Chondrocyte (in vitro differentiated cells): ENCODE measurements at regions not wholly inside any gene's neighbourhood (a gene's known extent, or its start where the extent isn't known, plus 50 kb on each side); places are given as distances from the start of the nearest gene placed in this dataset.
"Not testable (repeated sequence)": the region's sequence is repeated elsewhere in the genome, so short reads cannot be mapped to it uniquely, and the experiment has no call there.

Source experiments
- DNase-seq: peaks from one replicate; pipeline ENCODE4 v3.0.0; 2021; ENCODE audit warnings: mixed read lengths, low spot score
- H3K27ac Mint-ChIP-seq: one replicate; pipeline ENCODE4 v1.8.0; 2021; ENCODE audit warnings: mild to moderate bottlenecking, moderate library complexity, mixed read lengths; ENCODE audit not compliant: unreplicated experiment
- H3K27me3 Mint-ChIP-seq: 2 replicates; pipeline ENCODE4 v1.8.0; 2021; ENCODE audit warnings: low read depth, mixed read lengths
- H3K36me3 Mint-ChIP-seq: 2 replicates; pipeline ENCODE4 v1.8.0; 2021; ENCODE audit warnings: low read depth, mixed read lengths
- H3K4me1 Mint-ChIP-seq: 2 replicates; pipeline ENCODE4 v1.8.0; 2021; ENCODE audit warnings: low read depth, mild to moderate bottlenecking, mixed read lengths
- H3K4me3 Mint-ChIP-seq: one replicate; pipeline ENCODE4 v1.8.0; 2021; ENCODE audit warnings: mild to moderate bottlenecking, moderate library complexity, mixed read lengths; ENCODE audit not compliant: unreplicated experiment
- H3K9me3 Mint-ChIP-seq: 2 replicates; pipeline ENCODE4 v1.8.0; 2021; ENCODE audit warnings: low read depth, mixed read lengths
- TF ChIP-seq, protein P1 (sequence below): fragments of 200-600 bp; sonication (generic); IDR thresholded peaks from 2 replicates; pipeline ENCODE4 v1.5.0; 2021; ENCODE audit warnings: antibody characterized with exemption, mild to moderate bottlenecking, moderate library complexity

DNA sequence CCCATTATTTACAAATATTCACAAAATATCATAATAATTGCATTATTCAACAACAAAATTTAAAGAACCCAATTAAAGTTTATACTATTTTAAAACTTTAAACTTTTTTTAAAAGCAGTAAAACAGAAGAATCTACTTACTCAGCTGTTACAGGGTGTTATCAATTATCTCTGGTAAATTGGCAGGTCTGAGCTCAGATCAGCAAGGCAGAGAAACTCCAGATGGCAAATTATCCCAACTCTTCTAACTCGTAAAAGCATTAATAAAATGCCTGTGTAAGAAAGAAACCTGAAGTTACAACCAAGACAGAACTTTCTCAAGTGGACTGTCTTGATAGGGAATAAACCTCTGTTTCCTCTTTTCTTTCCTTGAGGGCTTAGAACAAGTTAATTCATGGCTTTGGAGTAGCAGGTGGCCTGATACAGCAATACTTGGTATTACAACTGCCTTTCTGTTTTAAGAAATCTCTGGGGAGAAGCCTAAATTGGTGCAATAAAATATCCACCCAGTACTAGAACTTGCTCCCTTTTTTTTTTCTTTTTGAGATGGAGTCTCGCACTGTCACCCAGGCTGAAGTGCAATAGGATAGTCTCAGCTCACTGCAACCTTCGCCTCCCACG, 275.3 kb upstream of the MKLN1 start:
- Mint-ChIP-seq H3K4me1 (peaks cover 3% of the 10 kb centered on the region), H3K27ac (no peak overlapping the region), H3K36me3 (peaks cover 8% of the 10 kb centered on the region), H3K9me3 (no peaks in the 10 kb centered on the region), H3K4me3 (no peak overlapping the region), H3K27me3 (no peaks in the 10 kb centered on the region)
- DNase-seq, result no peak
- TF ChIP-seq, protein P1, sequence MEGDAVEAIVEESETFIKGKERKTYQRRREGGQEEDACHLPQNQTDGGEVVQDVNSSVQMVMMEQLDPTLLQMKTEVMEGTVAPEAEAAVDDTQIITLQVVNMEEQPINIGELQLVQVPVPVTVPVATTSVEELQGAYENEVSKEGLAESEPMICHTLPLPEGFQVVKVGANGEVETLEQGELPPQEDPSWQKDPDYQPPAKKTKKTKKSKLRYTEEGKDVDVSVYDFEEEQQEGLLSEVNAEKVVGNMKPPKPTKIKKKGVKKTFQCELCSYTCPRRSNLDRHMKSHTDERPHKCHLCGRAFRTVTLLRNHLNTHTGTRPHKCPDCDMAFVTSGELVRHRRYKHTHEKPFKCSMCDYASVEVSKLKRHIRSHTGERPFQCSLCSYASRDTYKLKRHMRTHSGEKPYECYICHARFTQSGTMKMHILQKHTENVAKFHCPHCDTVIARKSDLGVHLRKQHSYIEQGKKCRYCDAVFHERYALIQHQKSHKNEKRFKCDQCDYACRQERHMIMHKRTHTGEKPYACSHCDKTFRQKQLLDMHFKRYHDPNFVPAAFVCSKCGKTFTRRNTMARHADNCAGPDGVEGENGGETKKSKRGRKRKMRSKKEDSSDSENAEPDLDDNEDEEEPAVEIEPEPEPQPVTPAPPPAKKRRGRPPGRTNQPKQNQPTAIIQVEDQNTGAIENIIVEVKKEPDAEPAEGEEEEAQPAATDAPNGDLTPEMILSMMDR, result no peak

DNA sequence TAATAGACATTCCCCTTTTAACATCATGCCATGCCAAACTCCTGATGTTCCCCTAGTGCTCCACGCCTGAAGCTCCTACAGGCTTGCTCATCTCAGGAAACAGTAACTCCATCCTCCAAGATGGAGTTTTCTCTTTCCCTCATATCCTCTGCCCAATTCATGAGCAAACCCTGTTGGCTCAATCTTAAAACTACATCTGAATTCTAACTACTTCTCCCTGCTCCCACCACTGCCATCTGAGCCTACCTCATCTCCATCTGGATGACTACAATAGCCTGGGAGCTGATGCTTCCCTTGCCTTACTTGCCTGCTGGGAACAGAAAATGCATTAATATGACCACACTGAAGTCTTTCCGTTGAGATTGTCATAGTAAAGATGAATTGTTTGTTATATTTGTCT, 271.7 kb upstream of the MKLN1 start:
- TF ChIP-seq, protein P1, result no peak
- DNase-seq, result no peak
- peaks cover 3% of the 10 kb centered on the region for H3K4me1 Mint-ChIP-seq

DNA sequence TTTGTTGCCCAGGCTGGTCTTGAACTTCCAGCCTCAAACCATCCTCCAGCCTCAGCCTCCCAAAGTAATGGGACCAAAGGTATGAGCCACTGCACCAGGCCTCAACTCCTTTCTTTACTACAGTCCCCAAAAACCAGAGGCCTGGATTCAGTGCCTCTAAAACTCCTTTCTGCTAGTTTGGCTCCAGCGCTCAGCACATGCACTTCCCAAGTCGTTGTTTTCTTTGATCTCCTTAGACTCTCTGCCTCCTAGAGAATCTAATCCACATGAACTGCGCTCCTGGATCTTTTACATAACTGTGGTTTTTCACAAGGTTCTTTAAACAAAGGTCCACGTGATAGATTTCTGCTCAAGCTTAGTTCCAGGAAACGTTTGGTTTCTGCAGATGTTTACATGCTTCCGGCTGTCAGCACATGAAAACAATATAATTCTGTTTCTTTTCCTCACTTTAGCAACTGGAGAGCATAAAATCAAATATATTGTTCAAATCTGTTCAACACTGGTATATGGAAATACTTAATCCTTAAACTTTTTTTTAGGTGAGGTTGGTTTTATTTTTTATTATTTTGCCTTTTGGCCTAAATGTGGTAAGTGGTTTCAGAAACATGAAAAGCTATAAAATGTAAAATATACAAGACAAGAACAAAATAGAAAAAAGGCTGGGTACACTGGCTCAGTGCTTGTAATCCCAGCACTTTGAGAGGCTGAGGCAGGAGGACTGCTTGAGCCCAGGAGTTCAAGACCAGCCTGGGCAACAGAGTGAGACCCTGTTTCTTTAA, 270.5 kb upstream of the MKLN1 start:
- Mint-ChIP-seq H3K4me1 (peaks cover 3% of the 10 kb centered on the region), H3K27me3 (no peaks in the 10 kb centered on the region), H3K36me3 (peaks cover 2% of the 10 kb centered on the region)

More for the DNA sequence above, 271.7 kb upstream of the MKLN1 start:
- Mint-ChIP-seq H3K4me3 (no peak overlapping the region), H3K9me3 (no peaks in the 10 kb centered on the region), H3K27ac (no peak overlapping the region), H3K36me3 (peaks cover 2% of the 10 kb centered on the region), H3K27me3 (no peaks in the 10 kb centered on the region)

DNA sequence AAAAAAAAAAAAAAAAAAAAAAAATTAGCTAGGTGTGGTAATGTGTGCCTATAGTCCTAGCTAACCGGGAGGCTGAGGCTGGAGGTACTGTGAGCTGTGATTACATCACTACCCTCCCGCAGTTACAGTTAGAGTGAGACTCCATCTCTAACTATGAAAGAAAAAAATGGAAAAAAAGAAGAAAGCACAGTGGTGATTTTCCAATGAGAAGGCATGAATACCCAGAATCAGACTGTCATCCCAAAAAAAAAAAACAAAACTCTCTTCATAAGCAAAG, 269.9 kb upstream of the MKLN1 start:
- Mint-ChIP-seq H3K4me1 (peaks cover 3% of the 10 kb centered on the region), H3K27me3 (no peaks in the 10 kb centered on the region), H3K27ac (no peak overlapping the region), H3K4me3 (no peak overlapping the region), H3K9me3 (no peaks in the 10 kb centered on the region), H3K36me3 (peaks cover 2% of the 10 kb centered on the region)
- no peak for DNase-seq
- TF ChIP-seq, protein P1, result no peak

More for the DNA sequence above, 270.5 kb upstream of the MKLN1 start:
- TF ChIP-seq, protein P1, result no peak
- H3K27ac Mint-ChIP-seq, result no peak overlapping the region
- no peaks in the 10 kb centered on the region for H3K9me3 Mint-ChIP-seq
- no peak overlapping the region for H3K4me3 Mint-ChIP-seq
- DNase-seq, result no peak

DNA sequence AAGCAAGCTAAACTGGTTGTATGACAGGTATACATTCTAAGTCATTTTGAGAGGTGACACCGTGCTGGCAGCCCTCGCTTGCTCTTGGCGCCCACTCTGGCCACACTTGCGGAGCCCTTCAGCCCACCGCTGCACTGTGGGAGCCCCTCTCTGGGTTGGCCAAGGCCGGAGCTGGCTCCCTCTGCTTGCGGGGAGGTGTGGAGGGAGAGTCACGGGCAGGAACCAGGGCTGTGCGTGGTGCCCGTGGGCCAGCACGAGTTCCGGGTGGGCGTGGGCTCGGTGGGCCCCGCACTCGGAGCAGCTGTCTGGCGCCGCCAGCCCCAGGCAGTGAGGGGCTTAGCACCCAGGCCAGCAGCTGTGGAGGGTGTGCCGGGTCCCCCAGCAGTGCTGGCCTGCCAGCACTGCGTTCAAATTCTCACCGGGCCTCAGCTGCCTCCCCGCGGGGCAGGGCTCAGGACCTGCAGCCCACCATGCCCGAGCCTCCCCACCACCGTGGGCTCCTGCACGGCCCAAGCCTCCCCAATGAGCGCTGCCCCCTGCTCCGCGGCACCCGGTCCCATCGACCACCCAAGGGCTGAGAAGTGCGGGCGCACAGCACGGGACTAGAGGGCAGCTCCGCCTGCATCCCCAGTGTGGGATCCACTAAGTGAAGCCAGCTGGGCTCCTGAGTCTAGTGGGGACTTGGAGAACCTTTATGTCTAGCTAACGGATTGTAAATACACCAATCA, 269.0 kb upstream of the MKLN1 start:
- not testable (repeated sequence) for DNase-seq, H3K4me1 Mint-ChIP-seq, H3K27me3 Mint-ChIP-seq, H3K9me3 Mint-ChIP-seq, H3K27ac Mint-ChIP-seq, H3K36me3 Mint-ChIP-seq, H3K4me3 Mint-ChIP-seq

DNA sequence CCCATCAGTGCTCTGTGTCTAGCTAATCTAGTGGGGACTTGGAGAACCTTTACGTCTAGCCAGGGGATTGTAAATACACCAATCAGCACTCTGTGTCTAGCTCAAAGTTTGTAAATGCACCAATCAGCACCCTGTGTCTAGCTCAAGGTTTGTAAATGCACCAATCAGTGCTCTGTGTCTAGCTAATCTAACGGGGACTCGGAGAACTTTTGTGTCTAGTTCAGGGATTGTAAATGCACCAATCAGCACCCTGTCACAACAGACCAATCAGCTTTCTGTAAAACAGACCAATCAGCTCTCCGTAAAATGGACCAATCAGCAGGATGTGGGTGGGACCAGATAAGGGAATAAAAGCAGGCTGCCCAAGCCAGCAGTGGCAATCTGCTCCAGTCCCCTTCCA, 268.3 kb upstream of the MKLN1 start:
- not testable (repeated sequence) for H3K9me3 Mint-ChIP-seq, H3K27me3 Mint-ChIP-seq, H3K4me3 Mint-ChIP-seq, H3K36me3 Mint-ChIP-seq, H3K27ac Mint-ChIP-seq, DNase-seq, H3K4me1 Mint-ChIP-seq
